NCI-H1092 treated with DMSO at 0.1 percent for 48 hours (cell line): ENCODE measurements at regions not wholly inside any gene's neighbourhood (a gene's known extent, or its start where the extent isn't known, plus 50 kb on each side); places are given as distances from the start of the nearest gene placed in this dataset.
A peak's percentile ranks its signal among the peaks of the same experiment; 100 is the strongest.

Experiments used
- DNase-seq: peaks from one replicate; lab custom pipeline; 2025; lab: John Stamatoyannopoulos, UW

- DNase-seq: no peak
Measured at GRCh38 chr20:60244373-60245146, 286.3 kb downstream of the CDH26 start.

- no peak for DNase-seq
Measured at GRCh38 chr20:60246751-60247150, 288.5 kb downstream of the CDH26 start.

GRCh38 chr20:60249436-60249835 lies 291.2 kb downstream of the CDH26 start:
- DNase-seq: no peak

- DNase-seq: no peak
Measured at GRCh38 chr20:60250251-60250650, 292.0 kb downstream of the CDH26 start.

GRCh38 chr20:60252866-60253265 lies 294.6 kb downstream of the CDH26 start:
- DNase-seq: no peak

- DNase-seq: no peak
Measured at GRCh38 chr20:60253471-60253870, 295.2 kb downstream of the CDH26 start.

GRCh38 chr20:60254901-60255411 lies 296.7 kb downstream of the CDH26 start:
- peak; percentile 74 for DNase-seq

GRCh38 chr20:60255415-60255814 lies 297.2 kb downstream of the CDH26 start:
- DNase-seq: peak; percentile 79

- peak; percentile 64 for DNase-seq
Measured at GRCh38 chr20:60255866-60256265, 297.6 kb downstream of the CDH26 start.

- DNase-seq: no peak
Measured at GRCh38 chr20:60256811-60257210, 298.6 kb downstream of the CDH26 start.

- DNase-seq: no peak
Measured at GRCh38 chr20:60257671-60258070, 299.4 kb downstream of the CDH26 start.

- no peak for DNase-seq
Measured at GRCh38 chr20:60258255-60258863, 300.1 kb downstream of the CDH26 start.

GRCh38 chr20:60261333-60261732 lies 303.1 kb downstream of the CDH26 start:
- no peak for DNase-seq

- DNase-seq: no peak
Measured at GRCh38 chr20:60262967-60263603, 304.9 kb downstream of the CDH26 start.

- peak; percentile 23 for DNase-seq
Measured at GRCh38 chr20:60263725-60264709, 305.8 kb downstream of the CDH26 start.

- DNase-seq: no peak
Measured at GRCh38 chr20:60266177-60266823, 308.1 kb downstream of the CDH26 start.

- DNase-seq: no peak
Measured at GRCh38 chr20:60268491-60268890, 310.3 kb downstream of the CDH26 start.

GRCh38 chr20:60269573-60270162 lies 311.4 kb downstream of the CDH26 start:
- peak; percentile 26 for DNase-seq

GRCh38 chr20:60270341-60270740 lies 312.1 kb downstream of the CDH26 start:
- no peak for DNase-seq

- DNase-seq: no peak
Measured at GRCh38 chr20:60271597-60271996, 313.4 kb downstream of the CDH26 start.

GRCh38 chr20:60272790-60273189 lies 314.6 kb downstream of the CDH26 start:
- no peak for DNase-seq
